GM23248 (cell line): ENCODE measurements at regions not wholly inside any gene's neighbourhood (a gene's known extent, or its start where the extent isn't known, plus 50 kb on each side); places are given as distances from the start of the nearest gene placed in this dataset.

Source experiments
- EZH2 ChIP-seq: fragments of 200-600 bp; sonication (generic); IDR thresholded peaks from 2 replicates; pipeline ENCODE4 v1.6.1; 2018; ENCODE audit warnings: antibody characterized with exemption, mild to moderate bottlenecking; ENCODE audit not compliant: insufficient read depth, poor library complexity, severe bottlenecking
- EZH2phosphoT487 ChIP-seq: fragments of 200-600 bp; sonication (generic); IDR thresholded peaks from 2 replicates; pipeline ENCODE4 v1.6.1; 2018; ENCODE audit warnings: antibody characterized with exemption, moderate library complexity, mild to moderate bottlenecking, low read depth; ENCODE audit not compliant: insufficient read depth

- TF ChIP-seq EZH2 (no peak), EZH2phosphoT487 (no peak)
Observed at GRCh38 chr1:25028907-25029599, 99.0 kb upstream of the RUNX3 start.
